ENCODE measurements at regions not wholly inside any gene's neighbourhood (a gene's known extent, or its start where the extent isn't known, plus 50 kb on each side); places are given as distances from the start of the nearest gene placed in this dataset.
"Not testable (repeated sequence)": the region's sequence is repeated elsewhere in the genome, so short reads cannot be mapped to it uniquely, and the experiment has no call there.

GRCh38 chr6:978937-979685 lies 286.2 kb upstream of the EXOC2 start:
- no peak for DNase-seq
- H3K4me3 ChIP-seq (ENCODE audit: low read depth in 1 of 2, low read length in 2 of 2): no peak overlapping the region
- no peak overlapping the region for H3K9ac ChIP-seq (ENCODE audit: low read depth, low read length)

GRCh38 chr6:977226-977625 lies 284.3 kb upstream of the EXOC2 start:
- H3K9ac ChIP-seq (ENCODE audit: low read depth, low read length); H3K27ac ChIP-seq (ENCODE audit: low read length); H3K4me2 ChIP-seq (ENCODE audit: insufficient read depth, low read length); H4K20me1 ChIP-seq (ENCODE audit: insufficient read depth, low read length); H3K36me3 ChIP-seq (ENCODE audit: insufficient read depth, low read length); H3K4me3 ChIP-seq (ENCODE audit: low read depth in 1 of 2, low read length in 2 of 2); H3K27me3 ChIP-seq (ENCODE audit: insufficient read depth, low read length, poor library complexity); H3K9me3 ChIP-seq (ENCODE audit: insufficient read depth, low read length, severe bottlenecking); ATAC-seq (ENCODE audit: insufficient read depth, low read depth); H3K4me1 ChIP-seq (ENCODE audit: insufficient read depth, low read length); H2AFZ ChIP-seq (ENCODE audit: low read depth, low read length); H3K79me2 ChIP-seq (ENCODE audit: insufficient read depth, low read length); DNase-seq: not testable (repeated sequence)

More at GRCh38 chr6:978937-979685, 286.2 kb upstream of the EXOC2 start:
- TF ChIP-seq EZH2 (IDR thresholded peaks at IDR 0.05; ENCODE audit: borderline replicate concordance, low read depth, low read length, severe bottlenecking) (no peak), CTCF (IDR thresholded peaks at IDR 0.05; ENCODE audit: borderline replicate concordance, extremely low read depth, low read length, poor library complexity, severe bottlenecking) (no peak)
- no peaks in the 10 kb centered on the region for H3K9me3 ChIP-seq (ENCODE audit: insufficient read depth, low read length, severe bottlenecking)
- H3K27me3 ChIP-seq (ENCODE audit: insufficient read depth, low read length, poor library complexity): peaks cover 3% of the 10 kb centered on the region
- no peak overlapping the region for H2AFZ ChIP-seq (ENCODE audit: low read depth, low read length)
- H3K4me1 ChIP-seq (ENCODE audit: insufficient read depth, low read length): no peaks in the 10 kb centered on the region
- no peak overlapping the region for H3K4me2 ChIP-seq (ENCODE audit: insufficient read depth, low read length)
- no peaks in the 10 kb centered on the region for H3K36me3 ChIP-seq (ENCODE audit: insufficient read depth, low read length)
- ATAC-seq (ENCODE audit: insufficient read depth, low read depth): no peak
- no peak overlapping the region for H3K27ac ChIP-seq (ENCODE audit: low read length)
- H4K20me1 ChIP-seq (ENCODE audit: insufficient read depth, low read length): no peaks in the 10 kb centered on the region
- H3K79me2 ChIP-seq (ENCODE audit: insufficient read depth, low read length): no peaks in the 10 kb centered on the region

GRCh38 chr6:971981-972640 lies 279.2 kb upstream of the EXOC2 start:
- no peak for ATAC-seq (ENCODE audit: insufficient read depth, low read depth)

More at GRCh38 chr6:971981-972640, 279.2 kb upstream of the EXOC2 start:
- no peak overlapping the region for H2AFZ ChIP-seq (ENCODE audit: low read depth, low read length)
- no peaks in the 10 kb centered on the region for H3K36me3 ChIP-seq (ENCODE audit: insufficient read depth, low read length)
- no peak overlapping the region for H3K4me2 ChIP-seq (ENCODE audit: insufficient read depth, low read length)
- H3K27me3 ChIP-seq (ENCODE audit: insufficient read depth, low read length, poor library complexity): peaks cover 5% of the 10 kb centered on the region
- no peaks in the 10 kb centered on the region for H3K79me2 ChIP-seq (ENCODE audit: insufficient read depth, low read length)
- no peak for TF ChIP-seq EZH2 (IDR thresholded peaks at IDR 0.05; ENCODE audit: borderline replicate concordance, low read depth, low read length, severe bottlenecking)
- no peak for TF ChIP-seq CTCF (IDR thresholded peaks at IDR 0.05; ENCODE audit: borderline replicate concordance, extremely low read depth, low read length, poor library complexity, severe bottlenecking)
- DNase-seq: no peak
- H4K20me1 ChIP-seq (ENCODE audit: insufficient read depth, low read length): no peaks in the 10 kb centered on the region
- H3K9me3 ChIP-seq (ENCODE audit: insufficient read depth, low read length, severe bottlenecking): no peaks in the 10 kb centered on the region
- H3K4me3 ChIP-seq (ENCODE audit: low read depth in 1 of 2, low read length in 2 of 2): no peak overlapping the region
- H3K9ac ChIP-seq (ENCODE audit: low read depth, low read length): no peak overlapping the region
- H3K4me1 ChIP-seq (ENCODE audit: insufficient read depth, low read length): no peaks in the 10 kb centered on the region
- H3K27ac ChIP-seq (ENCODE audit: low read length): no peak overlapping the region

Measured in DND-41 (cell line).